Suprapubic skin (tissue), 4 donors: ENCODE measurements at regions not wholly inside any gene's neighbourhood (a gene's known extent, or its start where the extent isn't known, plus 50 kb on each side); places are given as distances from the start of the nearest gene placed in this dataset.

Experiments used
- CTCF ChIP-seq, 2 donors: fragments of 200-600 bp in 1 of 2; fragments of 450-650 bp in 1 of 2; sonication (generic) in 1 of 2; IDR thresholded peaks; one replicate each; pipeline ENCODE4 v1.5.1; 2016 to 2019; ENCODE audit warnings: antibody characterized with exemption in 2 of 2, mild to moderate bottlenecking in 1 of 2, moderate library complexity in 1 of 2
- EP300 ChIP-seq: sonication (generic); formaldehyde crosslinking; IDR thresholded peaks from one replicate; pipeline ENCODE4 v1.6.1; 2017; ENCODE audit warnings: antibody characterized with exemption
- POLR2A ChIP-seq, 2 donors: fragments of 450-650 bp; IDR thresholded peaks; one replicate each; pipeline ENCODE4 v1.6.1; 2017; ENCODE audit warnings: antibody characterized with exemption in 2 of 2, mild to moderate bottlenecking in 2 of 2, moderate library complexity in 2 of 2
- POLR2AphosphoS5 ChIP-seq, 3 donors: sonication (generic); formaldehyde crosslinking; IDR thresholded peaks; one replicate each; pipeline ENCODE4 v1.6.1; 2017; ENCODE audit warnings: antibody characterized with exemption in 3 of 3

DNA sequence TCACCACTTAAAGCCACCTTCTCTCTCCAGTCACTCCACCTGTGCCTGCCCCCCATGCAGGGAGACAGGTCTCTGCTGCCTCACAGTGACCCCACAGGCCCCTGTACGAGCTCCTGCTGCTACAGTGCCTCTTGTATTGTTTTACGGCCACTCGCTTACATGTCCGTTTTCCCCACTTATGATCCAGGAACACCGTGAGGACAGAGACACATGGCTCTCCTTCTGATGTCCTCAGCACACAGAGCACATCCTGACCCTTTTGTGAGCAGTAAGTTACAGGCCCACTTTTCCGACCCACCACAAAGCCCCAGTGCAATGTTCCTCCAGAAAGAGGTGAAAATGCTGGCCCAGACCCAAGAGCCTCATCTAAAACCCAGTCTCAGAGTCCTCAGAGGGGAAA, 84.8 kb upstream of the GNAO1 start:
- no peak for TF ChIP-seq CTCF (IDR thresholded peaks at IDR 0.05)
- no peak for TF ChIP-seq POLR2A (IDR thresholded peaks at IDR 0.05)
- TF ChIP-seq POLR2AphosphoS5 (IDR thresholded peaks at IDR 0.05): no peak
- no peak for TF ChIP-seq EP300
